Activated CD4-positive, alpha-beta T cell treated with anti-CD3 and anti-CD28 coated beads, Interleukin-2, amount 50 U/mL, for 24 hours (primary cell): ENCODE measurements at regions not wholly inside any gene's neighbourhood (a gene's known extent, or its start where the extent isn't known, plus 50 kb on each side); places are given as distances from the start of the nearest gene placed in this dataset.

Experiments
- DNase-seq, 2 donors: peaks; one replicate each; pipeline ENCODE4 v3.0.0-alpha.2; 2020; ENCODE audit warnings: low read depth in 1 of 2, low spot score in 1 of 2

DNA sequence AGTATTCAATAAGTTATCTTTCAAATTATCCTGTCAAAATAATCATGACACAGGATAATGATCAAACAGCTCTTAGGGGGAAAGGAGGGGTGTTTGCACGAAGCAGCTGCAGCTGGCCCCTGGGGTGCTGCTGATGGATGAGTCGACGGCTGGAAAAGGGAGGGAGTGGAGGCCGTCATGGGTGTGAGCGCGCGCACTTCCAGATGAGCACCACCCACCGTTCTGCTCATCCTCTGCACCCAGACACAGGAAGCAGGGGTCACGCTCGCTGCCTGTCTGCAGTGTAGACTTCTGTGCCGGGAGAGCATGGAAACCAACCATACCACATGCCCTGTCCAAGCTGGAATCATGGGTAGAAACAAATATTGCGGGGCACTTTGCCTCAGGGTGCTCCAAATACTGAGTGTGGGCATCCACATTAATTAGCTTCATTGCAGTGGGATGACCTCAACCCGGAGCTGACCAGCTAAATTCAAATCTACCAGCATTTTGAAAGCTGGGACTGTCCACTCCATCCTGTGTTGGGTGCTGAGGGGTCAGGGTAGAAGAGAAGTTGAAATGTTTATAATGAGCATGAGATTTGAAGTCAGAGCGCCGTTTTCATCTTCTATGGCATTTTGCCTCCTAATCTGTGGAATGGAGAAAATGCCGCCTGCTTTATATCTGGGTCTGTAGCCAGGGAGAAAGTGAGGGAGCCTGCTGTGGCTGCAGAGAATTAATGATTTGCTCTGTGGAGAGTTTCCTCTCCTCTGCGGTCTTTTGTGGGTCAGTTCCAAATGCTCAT, 802.4 kb downstream of the TBC1D22A start:
- DNase-seq, result no peak

DNA sequence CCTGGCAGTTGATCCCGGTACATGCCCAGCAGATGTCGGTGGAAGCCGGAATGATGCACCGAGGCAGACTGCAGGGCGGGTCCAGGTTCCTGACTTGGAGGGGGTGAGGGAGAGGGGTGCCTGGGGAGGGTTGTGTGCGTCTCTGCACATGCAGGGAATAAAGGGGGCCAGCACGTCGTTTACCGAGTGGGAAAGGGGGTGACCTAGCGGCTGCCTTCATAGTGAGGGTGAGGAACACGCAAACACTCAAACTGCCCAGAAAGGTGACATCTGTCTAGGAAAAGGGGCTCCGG, 801.7 kb downstream of the TBC1D22A start:
- DNase-seq, result no peak

DNA sequence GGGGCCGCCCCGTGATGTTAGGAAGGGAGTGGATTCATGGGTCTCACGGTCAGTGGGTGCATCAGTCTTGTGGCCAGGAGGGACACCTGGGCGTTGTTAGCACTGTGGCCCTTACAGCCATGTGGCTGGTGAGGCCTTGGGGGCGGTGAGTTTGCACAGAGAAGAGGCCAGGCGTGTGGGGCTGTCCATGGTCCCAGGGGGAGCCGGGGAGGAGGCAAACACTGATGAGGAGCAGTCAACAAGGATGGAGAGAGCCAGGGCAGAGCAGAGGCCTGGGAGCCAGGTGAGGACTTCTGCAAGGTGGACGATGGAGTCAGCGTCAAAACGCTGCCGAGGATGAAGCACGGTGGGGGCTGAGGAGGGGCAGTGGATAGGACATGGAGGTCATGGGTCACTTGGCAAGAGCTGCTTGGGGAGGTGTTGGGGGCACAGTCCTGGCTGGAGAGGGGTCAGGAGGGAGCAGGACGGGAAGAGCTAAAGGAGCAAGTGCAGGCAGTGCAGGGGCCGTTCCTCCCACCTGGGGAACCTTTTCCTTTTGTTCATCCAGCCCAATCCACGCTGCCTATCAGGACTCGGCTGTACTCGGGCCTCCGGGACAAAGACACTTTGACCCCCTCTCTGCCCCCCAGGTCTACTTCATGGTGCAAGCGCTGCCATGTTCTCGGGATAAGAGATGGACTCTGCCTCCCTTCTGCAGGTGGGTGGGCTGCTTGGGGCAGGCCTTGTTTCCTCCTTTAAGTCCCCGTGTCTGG, 801.1 kb downstream of the TBC1D22A start:
- no peak for DNase-seq

DNA sequence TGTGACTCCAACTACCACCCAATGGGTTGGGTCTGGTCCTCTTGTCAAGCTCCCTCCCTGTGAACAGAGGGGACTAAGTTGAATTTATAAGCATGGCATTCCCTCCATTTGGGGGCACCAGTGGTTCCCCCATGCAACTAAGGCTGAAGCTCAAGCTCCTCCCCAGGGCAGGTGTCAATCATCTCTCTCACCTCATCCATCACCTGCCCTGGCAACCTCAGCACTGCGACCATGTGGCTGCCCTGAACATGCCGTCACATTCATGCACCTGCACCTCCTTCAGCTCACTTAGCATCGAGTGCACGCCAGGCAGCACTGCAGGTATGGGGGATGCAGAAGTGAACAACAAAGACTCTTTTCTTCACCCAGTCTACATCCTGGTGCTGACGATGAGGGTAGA, 799.3 kb downstream of the TBC1D22A start:
- DNase-seq, result no peak

DNA sequence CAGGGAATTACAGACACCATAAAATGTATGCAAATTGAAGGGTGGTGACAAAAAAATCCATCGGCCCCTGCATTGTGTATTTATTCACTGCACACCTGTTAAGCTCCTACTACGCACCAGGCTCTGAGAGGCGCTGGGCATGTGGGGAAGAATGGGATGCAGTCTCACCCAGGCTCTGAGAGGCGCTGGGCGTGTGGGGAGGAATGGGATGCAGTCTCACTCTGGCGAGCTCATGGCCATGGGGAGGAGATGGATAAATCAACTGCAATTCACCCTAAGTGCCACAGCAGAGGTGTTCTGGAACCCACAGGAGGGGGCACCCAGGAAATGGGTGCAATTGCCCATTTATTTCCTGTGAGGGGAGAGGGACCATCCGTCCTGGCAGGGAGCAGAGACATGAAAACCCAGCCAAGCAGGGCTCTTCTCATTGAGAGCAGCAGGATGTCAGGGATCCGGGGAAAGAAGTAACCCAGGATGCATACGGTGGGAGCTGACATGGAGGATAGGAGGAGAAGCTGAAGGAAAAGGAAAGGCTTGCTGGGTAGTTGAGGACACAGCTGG, 798.7 kb downstream of the TBC1D22A start:
- DNase-seq, result no peak

DNA sequence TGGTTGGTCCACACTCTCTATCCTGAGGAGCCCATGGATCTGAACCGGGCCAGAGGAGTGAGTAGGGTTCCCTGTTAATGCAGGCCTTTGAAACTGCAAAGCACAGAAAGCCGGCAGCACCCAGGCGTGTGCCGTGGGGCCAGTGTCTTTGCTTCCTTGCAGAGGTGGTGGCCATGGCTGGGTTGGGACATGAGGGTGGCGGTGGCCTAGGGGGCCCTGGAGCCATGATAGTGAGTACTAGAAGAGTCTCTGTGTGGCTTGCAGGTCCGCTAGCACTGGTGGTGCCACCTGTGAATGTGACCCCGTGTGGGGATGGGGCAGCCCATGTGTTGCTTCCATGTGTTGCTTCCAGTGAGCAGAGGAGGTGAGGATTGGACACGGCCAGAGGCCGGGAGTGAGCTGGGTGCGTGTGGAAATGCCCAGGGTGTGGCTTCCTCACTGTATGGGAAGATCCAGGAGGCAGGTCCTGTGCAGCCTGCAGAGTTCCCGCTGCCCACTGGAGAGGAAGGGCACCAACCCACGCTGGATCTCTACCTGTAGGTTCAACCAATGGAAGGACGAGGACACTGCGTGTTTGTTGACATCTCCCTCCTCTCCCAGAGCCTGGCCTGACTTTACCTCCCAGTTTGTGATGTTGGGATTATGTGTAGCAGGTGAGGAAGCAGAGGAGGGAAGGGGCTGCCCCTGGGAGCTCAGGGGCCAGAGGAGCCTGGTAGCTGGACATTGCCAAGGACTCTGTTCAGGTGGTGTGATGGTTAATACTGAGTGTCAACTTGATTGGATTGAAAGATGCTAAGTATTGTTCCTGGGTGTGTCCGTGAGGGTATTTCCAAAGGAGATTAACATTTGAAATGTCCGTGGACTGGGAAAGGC, 796.6 kb downstream of the TBC1D22A start:
- no peak for DNase-seq

DNA sequence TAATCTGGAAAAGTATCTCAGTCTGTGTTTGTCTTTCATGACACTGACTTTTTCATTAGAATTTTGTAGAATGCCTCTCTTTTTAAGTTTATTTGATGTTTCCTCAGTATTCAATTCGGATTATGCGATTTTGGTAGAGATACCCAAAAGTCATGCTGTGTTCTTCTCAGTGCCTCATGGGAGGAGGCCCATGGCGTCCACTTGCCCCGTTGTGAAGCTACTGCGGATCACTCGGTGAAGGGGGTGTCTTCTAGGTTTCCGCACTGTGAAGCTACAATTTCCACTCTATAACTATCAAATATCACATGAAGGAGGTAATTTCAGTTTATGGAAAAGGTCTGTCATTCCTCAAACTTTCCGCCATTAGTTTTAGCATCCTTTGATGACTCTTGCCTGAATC, 794.0 kb downstream of the TBC1D22A start:
- no peak for DNase-seq

DNA sequence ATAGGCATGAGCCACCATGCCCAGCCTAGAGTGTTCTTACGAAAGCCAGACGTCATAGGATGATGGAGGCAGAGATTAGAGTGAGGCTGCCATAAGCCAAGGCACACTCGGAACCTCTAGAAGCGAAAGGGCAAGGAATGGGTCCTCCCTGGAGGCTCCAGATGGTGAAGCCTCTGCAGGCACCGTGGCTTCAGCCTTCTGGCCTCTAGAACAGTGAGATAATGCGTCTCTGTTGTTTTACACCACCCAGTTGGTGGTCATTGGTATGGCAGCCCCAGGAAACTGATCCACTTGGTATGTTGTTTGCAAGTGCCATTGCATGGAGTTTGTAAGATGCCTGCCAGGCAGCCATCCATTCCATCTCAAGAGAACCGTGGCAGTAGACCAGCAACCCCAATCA, 791.0 kb downstream of the TBC1D22A start:
- no peak for DNase-seq

DNA sequence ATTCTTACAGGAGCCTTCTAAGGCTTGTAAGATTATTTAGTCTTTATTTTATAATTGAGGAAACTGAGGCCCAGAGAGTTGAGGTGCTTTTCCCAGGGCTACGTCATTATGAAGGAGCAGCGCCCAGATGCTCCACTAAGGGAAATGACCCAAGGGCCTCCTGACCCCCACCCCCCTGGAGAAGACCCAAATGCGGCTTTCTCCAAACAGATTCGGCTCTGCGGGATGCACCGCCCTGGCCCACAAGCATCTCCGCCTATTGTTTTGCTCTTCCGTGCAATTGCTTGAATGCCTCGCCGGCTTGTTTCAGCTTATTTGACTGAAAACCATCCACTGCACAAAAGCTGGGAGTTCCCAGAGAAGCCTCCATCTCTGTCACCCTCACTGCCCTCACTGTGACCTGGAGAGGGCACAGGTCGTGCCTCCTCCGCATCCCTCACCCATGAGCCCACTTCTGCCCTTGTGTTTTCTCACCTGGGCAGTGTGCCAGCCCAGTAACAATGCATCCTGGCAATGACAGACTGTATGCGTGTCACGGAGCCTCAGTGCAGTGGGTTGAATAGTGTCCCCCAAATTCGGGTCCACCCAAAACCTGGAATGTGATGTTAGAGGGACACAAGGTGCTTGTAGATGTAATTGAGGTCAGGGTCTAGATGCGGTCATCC, 790.2 kb downstream of the TBC1D22A start:
- DNase-seq, result no peak

DNA sequence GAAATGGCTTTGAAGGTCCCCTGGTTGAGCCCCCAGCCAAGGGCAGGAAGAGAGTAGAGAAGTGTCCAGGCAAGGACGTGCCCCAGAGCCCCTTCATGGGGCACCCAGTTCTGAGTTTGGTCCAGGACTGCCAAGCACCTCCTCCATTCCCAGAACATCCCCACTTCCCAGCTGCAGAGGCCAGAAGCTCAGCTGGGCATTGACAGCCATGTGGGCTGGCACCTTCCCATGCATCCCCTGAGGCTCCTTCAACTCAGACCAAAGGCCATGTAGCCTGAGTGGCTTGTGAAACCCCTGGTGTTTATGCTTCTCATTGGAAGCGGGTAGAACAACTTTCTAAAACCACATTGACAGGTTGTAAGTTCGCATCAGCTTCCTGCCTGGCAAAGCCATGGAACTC, 789.6 kb downstream of the TBC1D22A start:
- no peak for DNase-seq

DNA sequence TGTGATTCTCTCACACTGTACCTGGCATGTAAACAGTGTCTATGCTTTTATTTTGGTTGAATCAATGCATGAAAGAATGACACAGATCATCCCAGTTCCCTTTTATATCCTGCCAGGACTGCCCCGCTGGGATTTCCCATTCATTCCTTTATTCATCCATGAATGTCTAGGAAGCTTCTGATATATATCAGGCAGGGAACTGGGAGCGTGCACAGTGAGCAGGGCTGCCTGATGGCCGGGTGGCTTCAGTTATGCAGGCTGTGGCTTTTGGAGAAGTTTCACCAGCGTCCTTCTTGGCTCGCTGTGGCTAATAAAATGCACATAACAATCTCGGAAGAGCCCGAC, 789.0 kb downstream of the TBC1D22A start:
- DNase-seq, result no peak

DNA sequence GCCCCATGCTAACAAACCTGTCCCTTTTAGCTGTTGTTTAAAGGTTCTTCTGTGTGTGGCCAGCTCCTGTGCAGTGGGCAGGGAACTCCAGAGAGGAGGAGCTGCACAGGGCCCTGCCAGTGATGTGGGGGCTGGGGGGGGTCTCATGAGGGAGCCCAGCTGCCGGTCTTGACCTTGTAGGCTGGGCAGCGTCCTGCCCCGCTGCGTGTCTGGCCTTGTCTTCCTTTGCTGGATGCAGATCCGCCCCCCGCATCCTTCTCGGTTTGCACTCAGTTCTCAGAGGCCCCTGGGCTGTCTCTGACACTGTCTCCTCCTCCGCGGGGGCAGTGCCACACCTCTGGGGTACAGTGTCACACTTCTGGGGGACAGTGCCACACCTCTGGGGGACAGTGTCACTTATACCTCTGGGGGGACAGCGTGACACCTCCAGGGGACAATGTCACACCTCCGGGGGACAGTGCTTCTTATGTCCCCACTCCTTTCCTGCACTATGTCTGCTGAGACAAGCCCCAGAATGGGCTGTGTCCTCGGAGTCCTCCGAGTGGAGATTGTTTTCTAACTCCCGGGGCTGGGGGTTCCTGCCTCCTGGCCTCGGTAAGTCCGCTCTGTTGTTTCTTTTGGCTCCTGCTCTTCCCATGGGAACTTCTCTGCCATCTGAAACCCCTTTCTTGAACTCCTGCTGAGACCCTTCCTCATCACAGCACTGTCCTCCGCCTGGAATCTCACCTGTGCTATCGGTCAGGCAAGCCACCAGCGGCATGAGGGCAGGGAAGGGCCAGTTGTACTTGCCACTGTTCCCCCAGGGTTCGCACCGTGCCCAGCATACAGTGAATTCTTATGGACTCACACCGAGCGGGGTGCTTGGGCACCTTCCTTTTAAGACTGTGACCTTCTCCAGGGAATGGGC, 788.3 kb downstream of the TBC1D22A start:
- DNase-seq, result no peak

DNA sequence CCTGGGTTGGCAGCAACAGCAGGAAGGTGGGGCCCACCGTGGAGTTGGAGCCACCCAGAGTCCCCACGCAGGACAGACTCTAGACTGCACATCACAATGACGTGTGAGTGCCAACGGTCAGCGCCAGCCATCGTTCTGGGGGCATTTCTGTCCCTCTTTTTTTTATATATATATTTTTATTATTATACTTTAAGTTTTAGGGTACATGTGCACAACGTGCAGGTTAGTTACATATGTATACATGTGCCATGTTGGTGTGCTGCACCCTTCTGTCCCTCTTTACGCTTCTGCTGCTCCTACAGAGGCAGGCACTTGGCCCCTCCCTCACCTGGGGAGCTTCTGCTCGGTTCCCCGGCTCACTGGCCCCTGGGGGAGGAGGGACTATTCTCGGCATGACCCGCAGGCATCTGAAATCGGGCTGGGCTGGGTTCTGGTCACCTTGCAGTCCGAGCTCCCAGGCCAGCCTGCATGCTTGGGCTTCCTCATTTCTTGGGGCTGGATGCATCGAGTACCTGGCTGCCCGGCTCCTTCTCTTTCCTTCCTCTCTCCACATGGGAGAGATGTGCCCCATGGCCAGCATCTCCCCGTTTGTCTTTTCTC, 787.4 kb downstream of the TBC1D22A start:
- no peak for DNase-seq

DNA sequence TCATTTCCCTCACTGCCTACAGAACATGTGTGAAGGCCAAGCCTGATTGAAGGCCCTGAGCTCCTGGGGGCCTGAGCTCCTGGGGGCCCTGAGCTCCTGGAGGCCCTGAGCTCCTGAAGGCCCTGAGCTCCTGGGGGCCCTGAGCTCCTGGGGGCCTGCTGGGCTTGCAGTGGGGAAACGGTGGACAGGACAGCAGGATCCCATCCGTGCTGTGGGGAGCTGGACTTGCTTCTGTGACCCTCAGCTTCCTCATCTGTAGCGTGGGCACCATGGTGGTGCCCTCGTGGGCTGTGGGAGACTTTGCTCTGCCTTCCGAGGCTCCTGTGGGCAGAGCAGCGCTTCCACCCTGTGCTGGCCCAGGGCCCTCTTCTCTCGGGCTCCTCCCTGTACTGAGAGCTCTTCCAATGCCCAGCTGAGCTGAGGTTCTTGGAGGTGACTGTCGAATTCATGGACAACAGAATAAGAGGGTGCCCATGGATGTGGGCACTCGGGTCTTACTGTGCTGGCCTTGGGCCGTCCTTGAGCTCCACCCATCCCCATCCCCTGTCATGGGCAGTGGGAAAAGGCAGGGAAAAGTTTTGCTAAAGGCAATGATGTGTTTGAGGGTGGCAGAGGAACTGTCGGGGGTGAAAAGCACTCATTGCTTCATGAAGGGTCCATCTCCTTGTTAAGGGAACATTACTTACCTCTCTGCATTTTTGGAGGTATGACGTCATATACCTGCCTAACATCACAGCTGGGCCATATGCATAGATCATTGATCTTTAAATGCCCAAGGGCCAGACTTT, 786.7 kb downstream of the TBC1D22A start:
- no peak for DNase-seq

DNA sequence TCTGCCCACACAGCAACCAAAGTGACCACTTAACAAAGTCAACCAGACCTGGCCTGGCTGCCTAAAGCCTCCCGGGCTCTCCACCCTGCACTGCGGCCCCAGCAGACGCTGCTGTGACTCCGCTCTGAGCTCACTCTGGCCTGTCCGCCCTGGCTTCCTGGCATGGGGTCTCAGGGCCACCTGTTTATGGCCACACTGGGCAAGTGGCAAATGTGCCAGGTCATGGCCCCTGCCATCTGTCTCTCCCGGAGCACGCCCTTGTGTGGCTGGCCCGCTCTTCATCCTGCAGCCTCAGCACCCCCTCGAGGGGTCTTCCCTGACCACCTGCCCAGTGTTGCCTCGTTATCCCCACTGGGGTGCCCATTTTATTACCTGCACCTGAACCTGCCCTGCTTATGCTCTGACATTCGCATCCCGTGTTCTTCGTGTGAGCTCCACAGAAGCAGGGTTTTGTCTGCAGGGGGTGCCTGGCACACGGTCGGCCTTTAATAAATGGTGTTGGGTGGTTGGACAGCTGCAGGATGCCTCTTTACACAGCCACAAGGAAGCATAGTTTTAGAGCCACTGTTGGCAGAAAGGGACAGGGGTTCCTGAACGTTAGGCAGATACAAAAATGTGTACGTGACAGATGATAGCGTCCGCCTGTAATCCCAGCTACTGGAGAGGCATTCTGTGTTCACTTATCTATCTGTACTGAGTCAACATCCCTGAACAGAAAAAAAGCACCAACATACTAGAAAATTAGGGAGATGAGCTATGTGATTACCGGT, 785.6 kb downstream of the TBC1D22A start:
- no peak for DNase-seq

DNA sequence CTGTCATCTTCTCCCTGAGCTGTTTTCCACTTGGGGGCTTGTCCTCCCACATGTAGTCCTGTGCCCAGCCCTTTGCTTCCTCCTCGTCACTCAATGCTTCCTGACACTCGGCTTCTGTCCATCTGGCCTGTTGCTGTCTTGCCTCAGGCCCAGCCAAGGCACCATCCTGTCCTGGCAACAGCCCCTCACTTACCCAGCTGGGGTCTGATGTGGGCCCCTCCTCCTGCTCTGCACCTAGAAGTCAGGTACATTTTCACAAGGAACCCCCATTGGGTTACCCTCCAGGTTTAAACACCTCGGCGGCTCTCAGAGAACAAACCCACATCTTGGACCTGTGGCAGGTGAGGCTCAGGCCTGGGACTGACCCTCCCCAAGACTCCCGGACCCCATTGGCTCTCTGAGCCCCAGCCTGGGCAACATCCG, 784.8 kb downstream of the TBC1D22A start:
- DNase-seq, result no peak

DNA sequence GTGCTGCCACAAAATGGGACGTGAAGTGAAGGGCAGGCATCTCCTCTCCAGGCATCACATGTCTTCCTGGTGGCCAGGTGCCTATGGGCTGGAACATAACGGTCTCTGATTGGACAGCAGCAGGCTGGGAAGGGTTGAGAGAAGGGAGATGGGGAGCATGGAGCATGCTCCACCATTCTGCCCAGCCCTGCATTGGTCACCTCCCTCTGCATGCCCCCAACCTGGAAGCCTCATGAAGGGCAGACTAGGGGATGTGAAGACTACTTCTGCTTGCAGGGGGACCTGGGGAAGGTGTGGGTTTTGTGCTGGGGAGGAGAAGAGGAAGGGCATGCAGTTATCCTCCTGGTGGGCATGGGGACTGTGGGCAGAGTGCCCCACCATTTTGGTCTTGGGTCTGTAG, 782.2 kb downstream of the TBC1D22A start:
- DNase-seq, result no peak

DNA sequence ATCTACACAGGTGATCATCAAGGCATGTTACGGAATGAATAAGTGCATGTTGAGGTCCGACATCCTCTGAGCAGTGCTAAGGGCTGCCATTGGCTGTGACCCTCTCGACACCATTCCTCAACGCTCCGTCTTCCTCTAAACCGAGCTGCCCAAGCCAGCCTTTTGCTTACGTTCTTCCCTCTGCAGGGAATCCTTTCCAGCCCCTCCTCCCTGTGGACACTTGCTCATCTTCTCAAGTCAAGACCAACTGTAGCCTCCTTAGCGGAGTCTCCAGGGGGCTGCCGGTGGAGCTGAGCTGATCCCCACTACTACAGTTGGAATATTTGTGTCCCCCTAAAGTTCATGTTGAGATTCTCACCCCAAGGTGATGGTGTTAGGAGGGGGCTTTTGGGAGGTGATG, 781.0 kb downstream of the TBC1D22A start:
- DNase-seq, result no peak
